Large intestine (tissue), 3 donors: ENCODE measurements at regions not wholly inside any gene's neighbourhood (a gene's known extent, or its start where the extent isn't known, plus 50 kb on each side); places are given as distances from the start of the nearest gene placed in this dataset.

Experiments used
- DNase-seq, 2 donors: peaks; one replicate each; pipeline versions ENCODE4 v3.0.0 to v3.0.0-alpha.2; 2013
- H3K27ac ChIP-seq: one replicate; pipeline ENCODE4 v1.5.1; 2013; ENCODE audit warnings: low read length
- H3K27me3 ChIP-seq: 2 replicates; pipeline ENCODE4 v1.6.1; 2013; ENCODE audit warnings: low read length; ENCODE audit not compliant: control insufficient read depth, insufficient read depth
- H3K36me3 ChIP-seq: 2 replicates; pipeline ENCODE4 v1.6.1; 2013; ENCODE audit warnings: low read length; ENCODE audit not compliant: control insufficient read depth, insufficient read depth
- H3K4me1 ChIP-seq: one replicate; pipeline ENCODE4 v1.6.1; 2013; ENCODE audit warnings: low read length; ENCODE audit not compliant: control insufficient read depth, insufficient read depth
- H3K4me3 ChIP-seq: one replicate; pipeline ENCODE4 v1.5.1; 2013; ENCODE audit warnings: low read length
- H3K9me3 ChIP-seq: one replicate; pipeline ENCODE4 v1.6.1; 2013; ENCODE audit warnings: mild to moderate bottlenecking, low read depth, low read length, moderate library complexity; ENCODE audit not compliant: control insufficient read depth
- WGBS: methylation state at CpG from one replicate; pipeline ENCODE4 v1.1.5; 2013; ENCODE audit warnings: low lambda C conversion rate; ENCODE audit not compliant: insufficient coverage; 5-methylcytosine and 5-hydroxymethylcytosine counted together

- WGBS, result 100% methylated on average over 1 of the region's 13 CpGs
- no peak overlapping the region for H3K4me3 ChIP-seq
- no peaks in the 10 kb centered on the region for H3K4me1 ChIP-seq
Measured at GRCh38 chr6:170107606-170108222, 183.2 kb downstream of the DLL1 start.

GRCh38 chr6:170106906-170107525, 183.9 kb downstream of the DLL1 start:
- no CpG with 5 or more reads among the region's 14 CpGs for WGBS
- Histone ChIP-seq H3K27ac (no peak overlapping the region), H3K4me1 (no peaks in the 10 kb centered on the region), H3K9me3 (no peaks in the 10 kb centered on the region), H3K27me3 (no peaks in the 10 kb centered on the region), H3K36me3 (no peaks in the 10 kb centered on the region), H3K4me3 (no peak overlapping the region)
- DNase-seq, result no peak

More at GRCh38 chr6:170107606-170108222, 183.2 kb downstream of the DLL1 start:
- no peaks in the 10 kb centered on the region for H3K36me3 ChIP-seq
- no peak for DNase-seq
- H3K27me3 ChIP-seq, result no peaks in the 10 kb centered on the region
- no peak overlapping the region for H3K27ac ChIP-seq
- no peaks in the 10 kb centered on the region for H3K9me3 ChIP-seq

GRCh38 chr6:170102582-170103481, 188.0 kb downstream of the DLL1 start:
- H3K9me3 ChIP-seq, result no peaks in the 10 kb centered on the region
- H3K36me3 ChIP-seq, result no peaks in the 10 kb centered on the region
- no CpG with 5 or more reads among the region's 30 CpGs for WGBS
- no peak for DNase-seq
- H3K27me3 ChIP-seq, result no peaks in the 10 kb centered on the region
- no peaks in the 10 kb centered on the region for H3K4me1 ChIP-seq
- no peak overlapping the region for H3K27ac ChIP-seq
- no peak overlapping the region for H3K4me3 ChIP-seq

GRCh38 chr6:170102038-170102437, 188.8 kb downstream of the DLL1 start:
- Histone ChIP-seq H3K36me3 (no peaks in the 10 kb centered on the region), H3K9me3 (no peaks in the 10 kb centered on the region), H3K27ac (no peak overlapping the region), H3K4me1 (no peaks in the 10 kb centered on the region), H3K4me3 (no peak overlapping the region), H3K27me3 (no peaks in the 10 kb centered on the region)
- DNase-seq, result no peak
- no CpG with 5 or more reads among the region's 7 CpGs for WGBS

GRCh38 chr6:170101281-170102035, 189.4 kb downstream of the DLL1 start:
- H3K27ac ChIP-seq, result no peak overlapping the region
- no peak for DNase-seq
- no peak overlapping the region for H3K4me3 ChIP-seq
- no peaks in the 10 kb centered on the region for H3K27me3 ChIP-seq
- no peaks in the 10 kb centered on the region for H3K9me3 ChIP-seq
- WGBS, result no CpG with 5 or more reads among the region's 17 CpGs
- no peaks in the 10 kb centered on the region for H3K4me1 ChIP-seq
- H3K36me3 ChIP-seq, result no peaks in the 10 kb centered on the region

GRCh38 chr6:170100046-170100445, 190.8 kb downstream of the DLL1 start:
- WGBS, result no CpG with 5 or more reads among the region's 8 CpGs
- H3K4me1 ChIP-seq, result no peaks in the 10 kb centered on the region
- H3K4me3 ChIP-seq, result no peak overlapping the region
- no peak overlapping the region for H3K27ac ChIP-seq
- H3K27me3 ChIP-seq, result no peaks in the 10 kb centered on the region
- no peaks in the 10 kb centered on the region for H3K9me3 ChIP-seq
- H3K36me3 ChIP-seq, result no peaks in the 10 kb centered on the region
- DNase-seq, result no peak

- H3K27me3 ChIP-seq, result no peaks in the 10 kb centered on the region
- H3K36me3 ChIP-seq, result no peaks in the 10 kb centered on the region
- H3K27ac ChIP-seq, result no peak overlapping the region
- H3K4me1 ChIP-seq, result no peaks in the 10 kb centered on the region
- no CpG with 5 or more reads among the region's 11 CpGs for WGBS
- no peak for DNase-seq
- no peak overlapping the region for H3K4me3 ChIP-seq
- no peaks in the 10 kb centered on the region for H3K9me3 ChIP-seq
Measured at GRCh38 chr6:170099387-170099786, 191.5 kb downstream of the DLL1 start.

GRCh38 chr6:170098428-170099170, 192.3 kb downstream of the DLL1 start:
- no CpG with 5 or more reads among the region's 37 CpGs for WGBS
- no peak overlapping the region for H3K4me3 ChIP-seq
- H3K4me1 ChIP-seq, result no peaks in the 10 kb centered on the region
- no peak for DNase-seq
- no peak overlapping the region for H3K27ac ChIP-seq
- no peaks in the 10 kb centered on the region for H3K9me3 ChIP-seq
- H3K27me3 ChIP-seq, result no peaks in the 10 kb centered on the region
- no peaks in the 10 kb centered on the region for H3K36me3 ChIP-seq

GRCh38 chr6:170097505-170098427, 193.1 kb downstream of the DLL1 start:
- no peaks in the 10 kb centered on the region for H3K4me1 ChIP-seq
- peaks cover 2% of the 10 kb centered on the region for H3K9me3 ChIP-seq
- no peaks in the 10 kb centered on the region for H3K36me3 ChIP-seq
- no peak for DNase-seq
- H3K27ac ChIP-seq, result no peak overlapping the region
- no CpG with 5 or more reads among the region's 22 CpGs for WGBS
- no peaks in the 10 kb centered on the region for H3K27me3 ChIP-seq
- H3K4me3 ChIP-seq, result no peak overlapping the region
